ENCODE measurements at regions not wholly inside any gene's neighbourhood (a gene's known extent, or its start where the extent isn't known, plus 50 kb on each side); places are given as distances from the start of the nearest gene placed in this dataset.

- Mint-ChIP-seq H3K27ac (no peak overlapping the region), H3K9me3 (peaks cover 6% of the 10 kb centered on the region), H3K27me3 (no peaks in the 10 kb centered on the region), H3K36me3 (no peaks in the 10 kb centered on the region), H3K4me3 (no peak overlapping the region), H3K4me1 (no peaks in the 10 kb centered on the region)
- DNase-seq = no peak
Measured at GRCh38 chr6:19303383-19303782, 533.8 kb upstream of the ID4 start.

DNA sequence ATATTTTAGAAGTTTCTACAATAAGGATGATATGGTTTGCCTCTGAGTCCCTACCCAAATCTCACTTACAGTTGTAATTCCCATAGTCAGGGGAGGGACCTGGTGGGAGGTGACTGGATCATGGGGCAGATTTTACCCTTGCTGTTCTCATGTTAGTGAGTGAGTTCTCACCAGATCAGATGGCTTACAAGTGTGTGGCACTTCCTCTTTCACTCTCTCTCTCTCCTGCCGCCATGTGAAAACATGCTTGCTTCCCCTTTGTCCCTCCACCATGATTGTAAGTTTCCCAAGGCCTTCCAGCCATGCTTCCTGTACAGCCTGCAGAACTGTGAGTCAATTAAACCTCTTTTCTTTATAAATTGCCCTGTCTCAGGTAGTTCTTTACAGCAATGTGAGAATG, 527.5 kb upstream of the ID4 start:
- H3K9me3 Mint-ChIP-seq = peaks cover 2% of the 10 kb centered on the region
- no peaks in the 10 kb centered on the region for H3K36me3 Mint-ChIP-seq
- no peaks in the 10 kb centered on the region for H3K27me3 Mint-ChIP-seq

DNA sequence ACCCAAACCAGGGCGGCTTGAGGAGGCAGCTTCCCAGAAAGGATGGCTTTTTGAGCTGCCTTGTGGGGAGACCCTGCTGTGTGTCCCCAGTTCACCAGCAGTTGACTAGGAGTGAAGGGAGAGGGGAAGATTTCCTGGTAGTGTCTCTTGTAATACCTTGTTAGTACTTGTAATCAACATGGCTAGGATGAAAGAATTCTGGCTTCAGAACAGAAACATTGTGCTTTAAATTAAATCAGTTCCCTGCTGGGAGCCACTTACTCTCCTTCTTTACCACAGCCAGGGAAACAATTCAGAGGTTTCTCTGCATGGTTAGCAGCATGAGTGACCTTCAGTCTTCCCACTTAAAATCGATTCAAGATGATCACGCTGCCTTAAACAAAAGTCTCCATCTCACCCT, 525.4 kb upstream of the ID4 start:
- no peak overlapping the region for H3K4me3 Mint-ChIP-seq

More for the DNA sequence above, 527.5 kb upstream of the ID4 start:
- no peak for DNase-seq
- Mint-ChIP-seq H3K4me3 (no peak overlapping the region), H3K4me1 (no peaks in the 10 kb centered on the region), H3K27ac (no peak overlapping the region)

GRCh38 chr6:19312241-19312978, 524.8 kb upstream of the ID4 start:
- no peak for DNase-seq
- Mint-ChIP-seq H3K4me3 (no peak overlapping the region), H3K9me3 (peaks cover 2% of the 10 kb centered on the region), H3K4me1 (no peaks in the 10 kb centered on the region), H3K27ac (no peak overlapping the region), H3K27me3 (no peaks in the 10 kb centered on the region), H3K36me3 (no peaks in the 10 kb centered on the region)

More for the DNA sequence above, 525.4 kb upstream of the ID4 start:
- H3K9me3 Mint-ChIP-seq = peaks cover 2% of the 10 kb centered on the region
- H3K36me3 Mint-ChIP-seq = no peaks in the 10 kb centered on the region
- no peaks in the 10 kb centered on the region for H3K4me1 Mint-ChIP-seq
- DNase-seq = no peak
- H3K27ac Mint-ChIP-seq = no peak overlapping the region
- no peaks in the 10 kb centered on the region for H3K27me3 Mint-ChIP-seq

DNA sequence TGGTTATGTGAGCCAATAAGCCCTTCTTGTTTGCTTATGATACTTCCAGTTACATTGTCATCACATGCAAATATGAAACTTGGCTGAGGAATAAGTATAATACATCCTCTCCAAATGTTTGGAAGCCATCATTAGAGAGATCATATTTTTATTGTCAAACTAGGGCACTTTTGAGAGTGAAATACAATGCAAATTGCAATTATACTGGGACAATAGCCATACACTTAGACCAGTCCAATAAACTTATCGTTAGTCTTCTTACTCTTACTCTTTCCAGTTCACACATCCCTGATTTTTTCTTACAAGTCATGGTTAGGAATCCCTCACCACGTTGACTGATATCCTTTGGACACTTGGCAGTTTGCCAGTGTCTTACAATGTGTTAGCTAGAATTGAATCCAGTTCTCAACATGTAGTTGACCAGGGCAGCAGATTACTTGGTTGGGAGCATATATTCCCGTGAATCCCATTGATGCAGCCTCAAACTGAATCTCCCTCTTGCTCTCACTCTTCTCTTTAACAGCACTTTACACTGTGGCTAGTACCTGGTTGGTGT, 519.7 kb upstream of the ID4 start:
- Mint-ChIP-seq H3K4me3 (no peak overlapping the region), H3K27me3 (no peaks in the 10 kb centered on the region), H3K27ac (no peak overlapping the region), H3K9me3 (peaks cover 4% of the 10 kb centered on the region), H3K36me3 (no peaks in the 10 kb centered on the region), H3K4me1 (no peaks in the 10 kb centered on the region)
- DNase-seq = no peak

GRCh38 chr6:19319005-19319404, 518.2 kb upstream of the ID4 start:
- Mint-ChIP-seq H3K27me3 (no peaks in the 10 kb centered on the region), H3K27ac (no peak overlapping the region), H3K4me1 (no peaks in the 10 kb centered on the region), H3K4me3 (no peak overlapping the region), H3K36me3 (no peaks in the 10 kb centered on the region), H3K9me3 (peaks cover 2% of the 10 kb centered on the region)
- DNase-seq = no peak

GRCh38 chr6:19320111-19320581, 517.0 kb upstream of the ID4 start:
- Mint-ChIP-seq H3K27ac (no peak overlapping the region), H3K27me3 (no peaks in the 10 kb centered on the region), H3K9me3 (peaks cover 2% of the 10 kb centered on the region), H3K4me3 (no peak overlapping the region), H3K4me1 (no peaks in the 10 kb centered on the region), H3K36me3 (no peaks in the 10 kb centered on the region)
- no peak for DNase-seq

- H3K4me1 Mint-ChIP-seq = no peaks in the 10 kb centered on the region
- H3K27ac Mint-ChIP-seq = no peak overlapping the region
- peaks cover 2% of the 10 kb centered on the region for H3K9me3 Mint-ChIP-seq
- H3K27me3 Mint-ChIP-seq = peaks cover 5% of the 10 kb centered on the region
- no peak overlapping the region for H3K4me3 Mint-ChIP-seq
- no peak for DNase-seq
- no peaks in the 10 kb centered on the region for H3K36me3 Mint-ChIP-seq
Measured at GRCh38 chr6:19322691-19323485, 514.3 kb upstream of the ID4 start.

- no peak for DNase-seq
- H3K9me3 Mint-ChIP-seq = no peaks in the 10 kb centered on the region
- no peaks in the 10 kb centered on the region for H3K36me3 Mint-ChIP-seq
- no peak overlapping the region for H3K4me3 Mint-ChIP-seq
- no peak overlapping the region for H3K27ac Mint-ChIP-seq
- H3K27me3 Mint-ChIP-seq = peaks cover 5% of the 10 kb centered on the region
- H3K4me1 Mint-ChIP-seq = no peaks in the 10 kb centered on the region
Measured at GRCh38 chr6:19324376-19324775, 512.8 kb upstream of the ID4 start.

DNA sequence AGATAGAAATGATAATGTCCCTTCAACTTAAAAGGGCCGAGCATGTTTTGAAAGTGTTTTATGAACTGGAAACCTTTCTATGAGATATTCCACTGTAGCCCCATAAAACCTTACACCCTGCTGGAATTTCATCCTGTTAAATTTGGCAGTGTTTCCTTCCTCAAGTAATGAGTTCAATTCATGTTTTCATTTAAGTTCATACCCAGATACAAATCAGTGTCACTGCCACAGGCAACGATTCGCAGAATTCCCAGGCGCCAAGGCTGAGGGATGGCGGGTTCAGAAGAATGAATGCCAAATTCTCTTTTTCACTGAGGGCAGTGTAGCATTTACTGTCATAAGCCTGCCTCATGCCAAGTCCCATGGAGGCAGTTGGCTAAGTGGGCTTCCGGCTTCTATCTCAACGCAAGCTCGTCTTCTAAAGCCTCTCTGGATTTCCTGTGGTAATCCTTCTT, 511.8 kb upstream of the ID4 start:
- H3K4me3 Mint-ChIP-seq = no peak overlapping the region
- no peak overlapping the region for H3K27ac Mint-ChIP-seq
- no peaks in the 10 kb centered on the region for H3K36me3 Mint-ChIP-seq
- H3K9me3 Mint-ChIP-seq = peaks cover 1% of the 10 kb centered on the region
- no peak for DNase-seq
- H3K4me1 Mint-ChIP-seq = no peaks in the 10 kb centered on the region
- peaks cover 5% of the 10 kb centered on the region for H3K27me3 Mint-ChIP-seq

GRCh38 chr6:19327241-19327640, 509.9 kb upstream of the ID4 start:
- peaks cover 5% of the 10 kb centered on the region for H3K27me3 Mint-ChIP-seq
- H3K9me3 Mint-ChIP-seq = peaks cover 1% of the 10 kb centered on the region
- H3K27ac Mint-ChIP-seq = no peak overlapping the region
- H3K4me1 Mint-ChIP-seq = no peaks in the 10 kb centered on the region
- no peak for DNase-seq
- H3K36me3 Mint-ChIP-seq = no peaks in the 10 kb centered on the region
- no peak overlapping the region for H3K4me3 Mint-ChIP-seq

DNA sequence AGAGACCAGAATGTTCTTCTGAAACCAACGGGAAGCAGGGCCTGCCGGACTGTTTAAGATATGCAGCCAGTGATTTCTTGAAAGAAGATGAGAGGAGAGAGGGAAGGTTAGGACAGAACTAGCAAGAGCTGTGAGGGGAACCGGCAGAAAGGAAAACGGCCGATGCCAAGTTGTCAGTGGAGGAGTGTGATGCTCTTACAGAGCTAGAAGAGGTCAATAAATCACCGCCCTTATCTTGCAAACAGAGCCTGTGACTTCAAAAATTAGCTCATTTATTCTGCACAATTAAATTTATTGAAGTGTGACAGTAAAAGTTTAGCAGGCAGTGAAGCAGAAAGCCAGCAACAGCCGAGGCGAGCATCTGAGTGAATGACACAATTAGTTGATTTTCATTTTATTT, 509.5 kb upstream of the ID4 start:
- no peaks in the 10 kb centered on the region for H3K4me1 Mint-ChIP-seq

GRCh38 chr6:19329078-19329477, 508.1 kb upstream of the ID4 start:
- DNase-seq = no peak
- H3K27me3 Mint-ChIP-seq = peaks cover 5% of the 10 kb centered on the region
- H3K36me3 Mint-ChIP-seq = no peaks in the 10 kb centered on the region
- no peak overlapping the region for H3K27ac Mint-ChIP-seq
- H3K4me1 Mint-ChIP-seq = no peaks in the 10 kb centered on the region
- no peak overlapping the region for H3K4me3 Mint-ChIP-seq
- peaks cover 1% of the 10 kb centered on the region for H3K9me3 Mint-ChIP-seq

More for the DNA sequence above, 509.5 kb upstream of the ID4 start:
- no peaks in the 10 kb centered on the region for H3K36me3 Mint-ChIP-seq
- H3K4me3 Mint-ChIP-seq = no peak overlapping the region
- H3K9me3 Mint-ChIP-seq = peaks cover 1% of the 10 kb centered on the region
- H3K27ac Mint-ChIP-seq = no peak overlapping the region
- peaks cover 5% of the 10 kb centered on the region for H3K27me3 Mint-ChIP-seq
- DNase-seq = no peak

- peaks cover 5% of the 10 kb centered on the region for H3K27me3 Mint-ChIP-seq
- no peaks in the 10 kb centered on the region for H3K36me3 Mint-ChIP-seq
- no peak overlapping the region for H3K27ac Mint-ChIP-seq
Measured at GRCh38 chr6:19331089-19331488, 506.1 kb upstream of the ID4 start.

GRCh38 chr6:19332806-19333460, 504.2 kb upstream of the ID4 start:
- peaks cover 1% of the 10 kb centered on the region for H3K9me3 Mint-ChIP-seq
- no peak for DNase-seq
- no peaks in the 10 kb centered on the region for H3K36me3 Mint-ChIP-seq
- H3K27me3 Mint-ChIP-seq = no peaks in the 10 kb centered on the region
- H3K4me3 Mint-ChIP-seq = no peak overlapping the region
- no peak overlapping the region for H3K27ac Mint-ChIP-seq
- no peaks in the 10 kb centered on the region for H3K4me1 Mint-ChIP-seq

More at GRCh38 chr6:19331089-19331488, 506.1 kb upstream of the ID4 start:
- Mint-ChIP-seq H3K4me1 (no peaks in the 10 kb centered on the region), H3K9me3 (peaks cover 1% of the 10 kb centered on the region), H3K4me3 (no peak overlapping the region)
- DNase-seq = no peak
